ENCODE measurements at regions not wholly inside any gene's neighbourhood (a gene's known extent, or its start where the extent isn't known, plus 50 kb on each side); places are given as distances from the start of the nearest gene placed in this dataset.

DNA sequence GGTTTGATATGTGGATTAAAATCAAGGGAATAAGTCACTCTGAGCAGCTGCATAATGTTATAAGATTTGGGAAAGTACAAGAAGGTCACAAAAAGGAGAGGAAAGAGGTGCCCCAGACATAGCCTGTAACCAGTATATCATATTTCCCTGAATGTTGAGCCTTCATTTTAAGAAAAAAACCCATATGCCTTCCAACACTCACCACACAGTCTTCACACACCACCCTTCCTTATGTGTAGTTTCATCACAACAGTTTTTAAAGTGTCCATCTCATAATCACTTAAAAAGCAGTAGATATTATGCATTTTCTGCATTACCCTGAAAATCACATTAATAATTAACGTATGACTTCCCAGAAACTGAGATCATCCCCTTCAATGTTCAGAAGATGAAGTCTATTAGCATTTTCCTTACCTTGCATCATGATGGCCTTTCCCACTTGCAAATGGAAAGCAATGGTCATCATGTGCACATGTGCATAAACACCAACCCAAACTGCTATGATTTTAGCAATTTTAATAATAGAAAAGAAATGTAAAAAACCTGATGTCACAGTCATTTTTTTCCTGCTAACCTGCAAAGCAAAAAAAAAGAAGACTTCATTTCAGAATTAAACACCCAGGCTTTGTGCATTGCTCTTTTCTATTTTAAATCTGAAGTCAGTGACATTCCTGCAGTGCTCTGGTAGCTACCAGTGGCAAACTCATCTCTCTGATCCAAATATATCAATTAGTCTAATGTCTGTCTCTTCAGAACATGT is 465.0 kb downstream of the SUCLG1 start:
- Histone ChIP-seq H3K4me1 (ENCODE audit: control insufficient read depth, extremely low read depth, insufficient read depth, low read length) (no peaks in the 10 kb centered on the region), H3K4me3 (ENCODE audit: control insufficient read depth in 2 of 3, extremely low read depth in 1 of 3, insufficient read depth in 2 of 3, low read depth in 1 of 3, low read length in 3 of 3) (no peak overlapping the region), H3K79me2 (ENCODE audit: control insufficient read depth, insufficient read depth, low read length) (no peaks in the 10 kb centered on the region), H3K4me2 (ENCODE audit: control insufficient read depth, extremely low read depth, insufficient read depth, low read depth, low read length) (no peak overlapping the region), H3K27ac (ENCODE audit: control insufficient read depth, insufficient read depth, low read length) (no peak overlapping the region), H2AFZ (ENCODE audit: control insufficient read depth, low read length) (no peak overlapping the region), H3K36me3 (ENCODE audit: control insufficient read depth in 2 of 2, extremely low read depth in 1 of 2, insufficient read depth in 2 of 2, low read length in 2 of 2) (no peaks in the 10 kb centered on the region), H3K9me3 (ENCODE audit: control insufficient read depth, low read depth, low read length) (no peaks in the 10 kb centered on the region), H4K20me1 (ENCODE audit: control insufficient read depth, extremely low read depth, insufficient read depth, low read length) (no peaks in the 10 kb centered on the region), H3K9ac (ENCODE audit: control insufficient read depth, extremely low read depth, insufficient read depth, low read length) (no peak overlapping the region), H3K27me3 (ENCODE audit: control insufficient read depth, extremely low read depth, insufficient read depth, low read length) (no peaks in the 10 kb centered on the region), H3K9me1 (ENCODE audit: control insufficient read depth, extremely low read depth, insufficient read depth, low read length) (no peaks in the 10 kb centered on the region)
- TF ChIP-seq EZH2 (IDR thresholded peaks at IDR 0.05; ENCODE audit: low read length): no peak
- TF ChIP-seq, protein P1, sequence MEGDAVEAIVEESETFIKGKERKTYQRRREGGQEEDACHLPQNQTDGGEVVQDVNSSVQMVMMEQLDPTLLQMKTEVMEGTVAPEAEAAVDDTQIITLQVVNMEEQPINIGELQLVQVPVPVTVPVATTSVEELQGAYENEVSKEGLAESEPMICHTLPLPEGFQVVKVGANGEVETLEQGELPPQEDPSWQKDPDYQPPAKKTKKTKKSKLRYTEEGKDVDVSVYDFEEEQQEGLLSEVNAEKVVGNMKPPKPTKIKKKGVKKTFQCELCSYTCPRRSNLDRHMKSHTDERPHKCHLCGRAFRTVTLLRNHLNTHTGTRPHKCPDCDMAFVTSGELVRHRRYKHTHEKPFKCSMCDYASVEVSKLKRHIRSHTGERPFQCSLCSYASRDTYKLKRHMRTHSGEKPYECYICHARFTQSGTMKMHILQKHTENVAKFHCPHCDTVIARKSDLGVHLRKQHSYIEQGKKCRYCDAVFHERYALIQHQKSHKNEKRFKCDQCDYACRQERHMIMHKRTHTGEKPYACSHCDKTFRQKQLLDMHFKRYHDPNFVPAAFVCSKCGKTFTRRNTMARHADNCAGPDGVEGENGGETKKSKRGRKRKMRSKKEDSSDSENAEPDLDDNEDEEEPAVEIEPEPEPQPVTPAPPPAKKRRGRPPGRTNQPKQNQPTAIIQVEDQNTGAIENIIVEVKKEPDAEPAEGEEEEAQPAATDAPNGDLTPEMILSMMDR (optimal IDR thresholded peaks at IDR 0.05 in 1 of 3, IDR thresholded peaks at IDR 0.05 in 1 of 3, conservative IDR thresholded peaks at IDR 0.05 in 1 of 3; ENCODE audit: extremely low read depth in 1 of 3, insufficient read depth in 2 of 3, low read length in 3 of 3): no peak
- FAIRE-seq (no peak), DNase-seq (ENCODE audit: low read depth, low spot score) (no peak)
- dilution Hi-C loops (cut with MboI; ENCODE audit: extremely low pct_ligation_motif_present, low sequenced_read_pairs): no loop called here

DNA sequence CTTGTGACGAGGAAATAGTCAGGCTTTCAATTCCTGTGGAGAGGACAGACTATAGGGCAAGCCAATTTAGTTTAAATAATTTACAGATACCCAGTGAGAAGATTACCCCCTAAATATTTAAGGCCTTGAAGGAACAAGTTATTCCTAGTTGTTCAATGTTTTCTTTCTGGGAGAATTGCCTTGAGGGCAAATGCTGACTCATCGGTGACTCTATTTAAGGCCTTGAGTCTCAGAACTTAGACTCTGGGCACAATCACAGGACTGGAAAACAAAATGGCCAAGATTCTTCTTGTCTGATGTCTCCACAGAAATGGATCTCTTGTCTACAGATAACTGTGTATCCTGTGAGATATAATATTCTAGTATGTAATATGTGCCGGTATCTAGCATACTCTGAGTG is 467.1 kb downstream of the SUCLG1 start:
- H3K4me1 ChIP-seq (ENCODE audit: control insufficient read depth, extremely low read depth, insufficient read depth, low read length): no peaks in the 10 kb centered on the region
- H3K9me3 ChIP-seq (ENCODE audit: control insufficient read depth, low read depth, low read length): no peaks in the 10 kb centered on the region
- H3K36me3 ChIP-seq (ENCODE audit: control insufficient read depth in 2 of 2, extremely low read depth in 1 of 2, insufficient read depth in 2 of 2, low read length in 2 of 2): no peaks in the 10 kb centered on the region
- H3K4me3 ChIP-seq (ENCODE audit: control insufficient read depth in 2 of 3, extremely low read depth in 1 of 3, insufficient read depth in 2 of 3, low read depth in 1 of 3, low read length in 3 of 3): no peak overlapping the region
- FAIRE-seq (no peak), DNase-seq (ENCODE audit: low read depth, low spot score) (no peak)
- H3K79me2 ChIP-seq (ENCODE audit: control insufficient read depth, insufficient read depth, low read length): no peaks in the 10 kb centered on the region
- dilution Hi-C loops (cut with MboI; ENCODE audit: extremely low pct_ligation_motif_present, low sequenced_read_pairs): no loop called here
- H4K20me1 ChIP-seq (ENCODE audit: control insufficient read depth, extremely low read depth, insufficient read depth, low read length): no peaks in the 10 kb centered on the region
- H3K27ac ChIP-seq (ENCODE audit: control insufficient read depth, insufficient read depth, low read length): no peak overlapping the region
- H3K9ac ChIP-seq (ENCODE audit: control insufficient read depth, extremely low read depth, insufficient read depth, low read length): no peak overlapping the region
- H2AFZ ChIP-seq (ENCODE audit: control insufficient read depth, low read length): no peak overlapping the region
- no peak overlapping the region for H3K4me2 ChIP-seq (ENCODE audit: control insufficient read depth, extremely low read depth, insufficient read depth, low read depth, low read length)
- H3K9me1 ChIP-seq (ENCODE audit: control insufficient read depth, extremely low read depth, insufficient read depth, low read length): no peaks in the 10 kb centered on the region
- TF ChIP-seq EZH2 (IDR thresholded peaks at IDR 0.05; ENCODE audit: low read length): no peak
- TF ChIP-seq, protein P1 (optimal IDR thresholded peaks at IDR 0.05 in 1 of 3, IDR thresholded peaks at IDR 0.05 in 1 of 3, conservative IDR thresholded peaks at IDR 0.05 in 1 of 3; ENCODE audit: extremely low read depth in 1 of 3, insufficient read depth in 2 of 3, low read length in 3 of 3): no peak
- no peaks in the 10 kb centered on the region for H3K27me3 ChIP-seq (ENCODE audit: control insufficient read depth, extremely low read depth, insufficient read depth, low read length)
